GM18858 (cell line): ENCODE measurements at regions not wholly inside any gene's neighbourhood (a gene's known extent, or its start where the extent isn't known, plus 50 kb on each side); places are given as distances from the start of the nearest gene placed in this dataset.
"Not testable (repeated sequence)": the region's sequence is repeated elsewhere in the genome, so short reads cannot be mapped to it uniquely, and the experiment has no call there.

ENCODE experiments used
- ATAC-seq: cut with Tn5 transposase; IDR thresholded peaks from one replicate; pipeline ENCODE4 v1.9.1; 2021; ENCODE audit not compliant: unreplicated experiment

GRCh38 chr15:38852188-38852587, 287.6 kb upstream of the RASGRP1 start:
- ATAC-seq = not testable (repeated sequence)

- ATAC-seq = no peak
These were observed 289.0 kb upstream of the RASGRP1 start for GRCh38 chr15:38853608-38854007.

- ATAC-seq = no peak
These were observed 289.9 kb upstream of the RASGRP1 start for GRCh38 chr15:38854506-38854905.

GRCh38 chr15:38857814-38858213, 293.2 kb upstream of the RASGRP1 start:
- ATAC-seq = no peak

GRCh38 chr15:38859574-38859973, 295.0 kb upstream of the RASGRP1 start:
- no peak for ATAC-seq

GRCh38 chr15:38860253-38860652, 295.6 kb upstream of the RASGRP1 start:
- no peak for ATAC-seq

GRCh38 chr15:38860674-38861073, 296.1 kb upstream of the RASGRP1 start:
- no peak for ATAC-seq

- no peak for ATAC-seq
These were observed 296.5 kb upstream of the RASGRP1 start for GRCh38 chr15:38861108-38861507.

GRCh38 chr15:38862099-38862498, 297.5 kb upstream of the RASGRP1 start:
- no peak for ATAC-seq

GRCh38 chr15:38863381-38863780, 298.8 kb upstream of the RASGRP1 start:
- no peak for ATAC-seq

GRCh38 chr15:38864122-38864521, 299.5 kb upstream of the RASGRP1 start:
- no peak for ATAC-seq

- ATAC-seq = no peak
These were observed 300.4 kb upstream of the RASGRP1 start for GRCh38 chr15:38864827-38865581.

- no peak for ATAC-seq
These were observed 302.9 kb upstream of the RASGRP1 start for GRCh38 chr15:38867556-38867955.

- no peak for ATAC-seq
These were observed 303.9 kb upstream of the RASGRP1 start for GRCh38 chr15:38868326-38869114.

- no peak for ATAC-seq
These were observed 307.0 kb upstream of the RASGRP1 start for GRCh38 chr15:38871638-38872037.

- no peak for ATAC-seq
These were observed 308.1 kb upstream of the RASGRP1 start for GRCh38 chr15:38872732-38873131.

- ATAC-seq = no peak
These were observed 308.5 kb upstream of the RASGRP1 start for GRCh38 chr15:38873158-38873557.

GRCh38 chr15:38874464-38874863, 309.9 kb upstream of the RASGRP1 start:
- no peak for ATAC-seq

- ATAC-seq = no peak
These were observed 311.6 kb upstream of the RASGRP1 start for GRCh38 chr15:38876211-38876610.

- no peak for ATAC-seq
These were observed 312.0 kb upstream of the RASGRP1 start for GRCh38 chr15:38876621-38877020.

- ATAC-seq = no peak
These were observed 312.9 kb upstream of the RASGRP1 start for GRCh38 chr15:38877471-38877870.

- ATAC-seq = no peak
These were observed 313.4 kb upstream of the RASGRP1 start for GRCh38 chr15:38878026-38878425.
